HTR-8/SVneo (cell line): ENCODE measurements at regions not wholly inside any gene's neighbourhood (a gene's known extent, or its start where the extent isn't known, plus 50 kb on each side); places are given as distances from the start of the nearest gene placed in this dataset.
"Not testable (repeated sequence)": the region's sequence is repeated elsewhere in the genome, so short reads cannot be mapped to it uniquely, and the experiment has no call there.

ENCODE experiments used
- DNase-seq: peaks from one replicate; pipeline ENCODE4 v3.0.0; 2011; ENCODE audit warnings: low spot score, mixed read lengths; ENCODE audit not compliant: insufficient read length
- FAIRE-seq: peaks from 2 replicates; lab custom pipeline; 2011; peaks lifted over from hg19 to GRCh38; lab: Jason Lieb, UNC

- FAIRE-seq (no peak), DNase-seq (no peak)
These were observed 107.5 kb upstream of the CLDN14 start for GRCh38 chr21:36587388-36587787.

- DNase-seq (no peak), FAIRE-seq (no peak)
These were observed 109.5 kb upstream of the SIM2 start for GRCh38 chr21:36589352-36589971.

- no peak for FAIRE-seq
- DNase-seq: no peak
These were observed 107.5 kb upstream of the SIM2 start for GRCh38 chr21:36591326-36591970.

DNA sequence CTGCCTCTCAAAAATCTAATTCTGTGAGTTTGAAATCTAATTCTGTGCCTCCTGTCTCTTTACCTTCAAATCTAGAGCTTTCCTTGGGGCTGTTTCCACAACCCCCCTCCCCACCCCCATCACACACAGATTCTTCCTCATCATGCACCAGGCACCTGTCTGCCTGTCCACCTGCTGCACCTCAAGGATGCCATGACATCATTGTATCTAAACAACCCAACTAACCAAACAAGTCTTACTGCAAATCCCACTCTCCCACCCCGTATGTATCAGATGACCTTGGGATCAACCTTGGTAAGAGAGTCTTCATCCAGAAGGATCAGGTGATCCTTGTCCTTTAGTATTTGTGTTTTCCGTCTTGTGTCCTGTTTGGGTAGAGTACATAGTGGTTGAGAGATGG is 102.7 kb upstream of the SIM2 start:
- DNase-seq (no peak), FAIRE-seq (no peak)

DNA sequence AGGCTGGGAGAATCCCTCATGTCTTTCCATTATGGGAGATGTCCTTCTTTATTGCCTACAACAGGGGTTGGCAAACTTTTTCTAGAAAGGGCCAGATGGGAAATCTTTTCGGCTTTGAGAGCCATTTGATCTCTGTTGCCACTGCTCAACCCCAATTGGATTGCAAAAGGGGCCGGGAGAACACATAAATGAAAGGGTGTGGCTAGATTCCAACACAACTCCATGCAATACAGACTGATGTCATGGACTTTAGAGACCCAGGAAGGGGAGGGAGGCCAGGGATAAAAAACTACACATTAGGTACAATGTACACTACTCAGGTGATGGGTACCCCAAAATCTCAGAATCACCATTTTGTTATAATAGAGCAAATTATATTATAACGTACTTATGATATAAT is 97.6 kb upstream of the SIM2 start:
- no peak for FAIRE-seq
- no peak for DNase-seq

DNA sequence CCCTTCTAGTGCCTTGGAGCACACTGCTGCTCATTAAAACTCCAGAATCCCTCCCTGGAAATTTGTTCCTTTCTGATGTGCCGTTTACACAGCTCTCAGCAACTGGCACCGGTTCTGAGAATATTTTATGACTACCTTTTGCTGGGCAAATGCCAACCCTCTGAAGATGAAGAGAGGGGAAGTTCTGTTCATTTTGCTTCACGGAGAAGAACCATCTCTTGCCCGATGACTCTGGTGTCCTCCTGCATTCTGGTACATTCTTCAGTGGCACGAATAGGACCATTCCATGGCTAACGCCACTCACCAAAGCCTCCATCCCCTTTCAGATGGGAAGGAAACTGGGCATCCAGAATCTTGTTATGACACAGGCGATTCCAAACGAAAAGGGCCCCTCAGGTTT is 96.2 kb upstream of the SIM2 start:
- FAIRE-seq (no peak), DNase-seq (no peak)

- DNase-seq (no peak), FAIRE-seq (no peak)
These were observed 95.7 kb upstream of the SIM2 start for GRCh38 chr21:36603221-36603620.

DNA sequence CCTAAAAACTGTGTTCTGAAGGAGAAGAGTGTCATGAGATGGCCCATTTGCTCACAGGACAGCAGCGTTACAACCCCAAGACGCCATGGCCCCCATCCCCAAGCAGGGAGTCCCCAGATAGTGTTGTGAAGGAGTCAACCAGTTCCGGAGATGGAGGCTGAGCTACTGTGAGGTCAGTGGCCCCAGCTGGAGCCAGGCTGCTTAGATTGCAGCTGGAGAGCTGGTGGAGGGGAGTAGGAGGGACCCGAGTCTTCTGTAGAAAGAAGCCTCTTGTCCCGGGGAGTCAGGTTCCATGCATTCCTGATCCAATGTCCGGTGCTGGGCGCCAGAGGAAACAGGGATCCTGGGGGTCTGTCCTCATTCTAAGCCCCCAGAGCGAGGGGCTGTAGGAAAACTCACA is 93.5 kb upstream of the SIM2 start:
- FAIRE-seq: no peak

DNA sequence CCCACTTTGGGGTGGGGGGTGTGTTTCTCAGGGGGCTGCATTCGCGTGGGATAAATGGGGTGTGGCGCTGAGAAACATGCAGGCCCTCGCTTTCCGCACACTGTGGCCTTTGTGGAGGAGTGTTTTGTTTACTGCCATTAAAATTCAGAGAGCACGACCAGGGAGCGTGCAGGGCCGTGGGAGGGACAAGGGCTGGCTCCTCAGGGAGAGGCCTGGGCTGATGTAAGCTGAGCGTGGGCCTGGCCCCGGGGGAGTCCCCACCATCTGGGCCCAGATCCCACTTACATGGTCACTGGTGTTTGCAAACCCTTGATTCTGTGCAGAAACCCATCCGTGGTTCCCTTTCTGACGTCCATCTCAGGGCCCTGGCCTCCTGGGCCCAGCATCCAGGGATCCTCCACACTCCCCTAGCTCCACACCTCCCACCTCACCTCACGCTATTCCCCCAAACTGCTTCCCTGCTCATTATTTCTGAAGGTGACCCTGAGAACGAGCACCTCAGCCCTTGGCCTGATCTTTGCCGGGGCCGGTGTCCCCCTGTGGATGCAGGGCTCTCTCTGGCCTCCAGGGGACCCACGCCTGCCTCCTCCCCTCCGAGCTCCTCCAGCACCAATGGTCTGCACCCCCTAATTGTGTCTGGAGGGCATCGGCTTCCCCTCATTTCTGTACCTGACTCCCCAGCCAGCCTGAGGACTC is 92.5 kb upstream of the SIM2 start:
- no peak for DNase-seq
- no peak for FAIRE-seq

More for the DNA sequence above, 93.5 kb upstream of the SIM2 start:
- no peak for DNase-seq

- DNase-seq (no peak), FAIRE-seq (no peak)
These were observed 92.0 kb upstream of the SIM2 start for GRCh38 chr21:36606983-36607325.

DNA sequence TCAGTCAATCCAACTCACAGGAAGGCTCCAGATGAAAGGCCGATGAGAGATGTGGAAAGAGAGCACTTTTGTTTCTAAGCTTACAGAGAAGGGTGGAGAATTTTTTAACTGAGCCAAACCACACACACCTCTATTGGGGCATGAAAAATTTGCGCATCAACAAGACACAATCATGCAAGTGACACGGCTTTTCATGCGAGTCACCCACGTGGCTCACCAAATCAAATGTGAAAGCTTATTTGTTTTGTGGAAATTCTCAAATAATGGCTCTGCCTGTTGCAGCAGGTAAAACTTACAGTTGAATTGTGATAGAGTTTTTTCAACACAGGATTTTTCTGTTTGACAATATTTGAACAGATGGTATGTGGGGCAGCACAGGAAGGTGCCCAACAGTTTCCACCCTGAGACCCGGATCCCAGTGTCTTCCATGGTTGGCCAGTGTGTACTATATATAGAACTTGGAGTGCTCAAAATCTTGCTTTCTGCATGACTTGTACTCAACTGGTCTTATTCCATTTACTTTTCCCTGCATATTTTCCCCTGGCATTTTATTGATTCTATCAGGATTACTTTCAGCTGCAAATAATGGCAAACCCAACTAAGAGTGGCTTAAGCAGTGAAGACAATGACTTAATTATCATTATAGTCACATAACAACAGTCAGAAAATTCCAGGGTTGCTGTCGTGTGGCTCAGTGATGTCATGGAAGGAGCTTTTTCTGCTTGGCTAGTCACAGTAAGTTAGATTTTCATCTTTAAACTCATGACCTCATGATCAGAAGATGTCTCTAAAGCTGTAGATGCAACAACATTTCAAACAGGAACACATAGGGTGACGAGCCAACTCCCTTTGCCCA is 90.6 kb upstream of the SIM2 start:
- FAIRE-seq (no peak), DNase-seq (no peak)

- FAIRE-seq (no peak), DNase-seq (no peak)
These were observed 90.1 kb upstream of the SIM2 start for GRCh38 chr21:36608897-36609225.

- FAIRE-seq: no peak
- no peak for DNase-seq
These were observed 89.3 kb upstream of the SIM2 start for GRCh38 chr21:36609654-36610053.

DNA sequence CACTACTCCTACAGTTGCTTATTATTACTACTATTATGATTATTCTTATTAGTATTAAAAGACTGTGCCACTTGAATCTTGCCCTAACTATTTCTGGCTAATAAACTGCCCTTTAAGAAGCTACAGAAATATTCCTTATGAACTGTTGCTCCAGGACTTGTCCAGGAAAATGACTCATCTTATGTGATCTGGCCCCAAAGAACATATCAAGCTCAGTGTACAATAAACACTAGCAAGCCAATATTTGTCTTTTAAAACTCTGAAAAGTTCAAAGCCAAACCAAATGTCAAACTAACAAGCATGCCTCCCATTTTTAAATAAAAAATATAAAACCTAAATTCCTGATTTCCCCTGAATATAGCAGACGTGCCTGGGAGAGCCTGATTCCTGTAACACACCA is 88.7 kb upstream of the SIM2 start:
- FAIRE-seq (no peak), DNase-seq (no peak)

DNA sequence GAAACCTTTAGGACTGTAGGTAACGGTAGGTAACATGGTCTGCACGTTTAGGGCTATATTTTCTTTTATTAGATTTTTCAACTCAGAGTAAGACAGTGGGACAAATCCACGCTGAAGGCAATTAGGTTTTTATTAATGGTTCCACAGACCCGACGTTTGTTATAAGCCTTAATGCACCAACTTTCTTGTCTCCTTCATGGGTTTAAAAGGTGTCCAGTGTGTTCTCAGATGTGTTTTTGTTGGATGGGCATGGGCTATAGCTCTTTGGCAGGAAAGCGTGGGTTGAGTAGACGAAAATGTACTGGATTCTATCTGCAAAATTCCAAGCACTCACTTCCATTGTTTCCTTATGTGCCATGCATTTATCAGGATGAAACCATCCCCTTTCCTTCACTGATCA is 88.0 kb upstream of the SIM2 start:
- DNase-seq: no peak
- FAIRE-seq: no peak

DNA sequence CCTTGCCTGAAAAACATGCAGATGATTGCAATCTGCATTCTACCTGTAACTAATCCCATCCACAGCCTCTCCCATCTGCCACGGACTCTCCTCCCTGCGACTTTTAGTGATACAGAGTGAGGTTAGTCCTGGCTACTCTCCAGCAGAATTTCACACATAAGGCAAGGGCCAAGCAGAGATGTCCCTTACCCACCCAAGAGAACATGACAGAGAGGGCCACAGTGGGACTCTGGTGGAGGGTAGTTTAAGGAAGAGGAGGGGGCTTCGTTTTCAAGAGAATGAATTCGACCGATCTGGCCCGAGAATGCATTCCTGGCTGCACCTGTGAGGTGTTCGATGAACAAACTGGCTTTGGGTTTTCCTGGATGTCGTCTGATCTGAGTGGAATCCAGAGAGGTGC is 87.5 kb upstream of the SIM2 start:
- no peak for FAIRE-seq
- DNase-seq: no peak

GRCh38 chr21:36613059-36613458 is 85.9 kb upstream of the SIM2 start:
- DNase-seq: no peak
- no peak for FAIRE-seq

- FAIRE-seq (no peak), DNase-seq (no peak)
These were observed 85.4 kb upstream of the SIM2 start for GRCh38 chr21:36613554-36613953.

DNA sequence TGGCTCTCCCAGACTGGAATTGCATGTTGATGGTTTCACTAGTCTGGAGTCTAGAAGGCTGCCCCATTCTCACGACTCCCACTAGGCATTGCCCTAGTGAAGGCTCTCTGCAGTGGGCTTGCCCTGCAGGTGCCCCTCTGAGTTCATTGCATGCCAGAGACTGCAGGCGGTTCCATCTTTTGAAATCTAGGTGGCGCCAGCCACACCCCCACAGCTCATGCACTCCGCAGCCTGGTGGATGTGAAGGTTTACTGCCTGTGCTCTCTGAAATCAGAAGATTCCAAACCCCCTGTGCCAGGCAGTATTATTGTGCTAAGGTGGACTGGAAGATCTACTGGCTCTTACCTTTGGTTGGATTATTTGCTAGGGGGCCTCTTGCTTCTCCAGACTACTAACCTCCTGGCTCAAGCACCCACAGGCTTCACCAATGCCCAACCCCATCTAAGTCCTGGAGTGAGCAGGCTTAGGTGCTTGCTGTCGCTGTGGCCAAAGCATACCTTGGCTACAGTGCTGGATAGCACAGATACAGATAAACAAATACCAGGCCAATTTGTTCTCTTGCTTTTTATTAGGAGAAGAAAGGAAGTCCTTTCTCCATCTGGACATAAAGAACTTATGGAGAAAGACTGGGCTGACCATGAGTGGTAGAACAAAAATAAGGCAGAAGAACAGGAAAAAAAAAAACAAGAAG is 83.5 kb upstream of the SIM2 start:
- peak; percentile 27 for DNase-seq
- FAIRE-seq: no peak

- FAIRE-seq, DNase-seq: not testable (repeated sequence)
These were observed 82.1 kb upstream of the SIM2 start for GRCh38 chr21:36616773-36617172.
